ENCODE measurements at regions not wholly inside any gene's neighbourhood (a gene's known extent, or its start where the extent isn't known, plus 50 kb on each side); places are given as distances from the start of the nearest gene placed in this dataset.

DNA sequence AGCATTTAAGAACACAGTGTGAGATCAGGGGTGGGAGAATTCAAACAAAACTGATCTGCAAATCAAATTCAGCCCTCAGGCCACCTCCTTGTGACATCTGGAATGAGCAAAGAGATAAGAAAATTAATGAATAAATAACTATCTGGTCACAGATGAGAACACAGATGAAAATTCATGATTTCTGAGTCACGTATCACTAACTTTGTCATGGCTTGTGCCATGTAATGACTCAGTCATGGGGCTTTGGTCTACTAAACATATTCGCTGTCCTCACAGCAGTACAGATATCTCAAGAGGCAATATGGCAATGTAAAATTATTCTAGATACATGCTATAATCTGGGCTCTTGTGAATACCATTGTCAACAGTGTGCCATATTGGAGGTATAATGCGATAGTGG is 274.4 kb downstream of the MAN2A1 start:
- Histone ChIP-seq H3K27me3 (ENCODE audit: insufficient read depth, low read length) (no peaks in the 10 kb centered on the region), H3T11ph (ENCODE audit: low read length) (no peak overlapping the region), H2BK20ac (ENCODE audit: low read depth, low read length, poor library complexity, severe bottlenecking) (no peak overlapping the region), H2BK5ac (ENCODE audit: insufficient read length, low read length) (no peak overlapping the region), H3K79me1 (ENCODE audit: insufficient read depth, low read depth, low read length, poor library complexity, severe bottlenecking) (no peaks in the 10 kb centered on the region), H3K27ac (ENCODE audit: insufficient read length, low read depth, low read length) (no peak overlapping the region), H4K91ac (ENCODE audit: insufficient read length, low read depth, low read length) (no peak overlapping the region), H3K9ac (ENCODE audit: extremely low read depth, insufficient read length, low read length) (no peak overlapping the region), H4K20me1 (ENCODE audit: control insufficient read depth, insufficient read depth, insufficient read length) (no peaks in the 10 kb centered on the region), H3K23me2 (ENCODE audit: insufficient read length, low read depth, low read length, poor library complexity, severe bottlenecking) (no peaks in the 10 kb centered on the region), H3K4me2 (ENCODE audit: insufficient read depth, insufficient read length, low read length) (no peak overlapping the region), H2BK120ac (ENCODE audit: low read depth, low read length, poor library complexity, severe bottlenecking) (no peak overlapping the region), H3K4ac (ENCODE audit: low read depth, low read length) (no peak overlapping the region), H3K23ac (ENCODE audit: insufficient read length, low read depth, low read length) (no peak overlapping the region), H2BK15ac (ENCODE audit: low read depth, low read length) (no peak overlapping the region), H2AFZ (ENCODE audit: low read length) (no peak overlapping the region), H3K79me2 (ENCODE audit: insufficient read depth, low read length) (no peaks in the 10 kb centered on the region), H4K8ac (replicated peaks; ENCODE audit: insufficient read length, low read depth, low read length) (no peak overlapping the region), H3K9me3 (ENCODE audit: control insufficient read depth, low read depth, low read length) (no peaks in the 10 kb centered on the region), H2AK5ac (ENCODE audit: insufficient read length, low read length) (no peak overlapping the region), H3K18ac (ENCODE audit: insufficient read length, low read depth, low read length) (no peak overlapping the region), H3K14ac (ENCODE audit: insufficient read depth, low read length) (no peak overlapping the region), H4K5ac (ENCODE audit: insufficient read length, low read depth, low read length) (no peak overlapping the region), H2BK12ac (ENCODE audit: insufficient read length, low read depth, low read length) (no peak overlapping the region), H3K4me1 (ENCODE audit: insufficient read depth, low read length) (no peaks in the 10 kb centered on the region), H3K56ac (ENCODE audit: insufficient read length, low read depth, low read length) (no peak overlapping the region)
- TF ChIP-seq CTCF (conservative IDR thresholded peaks at IDR 0.05), result no peak
- H3K4me1 Mint-ChIP-seq, result no peaks in the 10 kb centered on the region
- no peak overlapping the region for H3K4me3 Mint-ChIP-seq
- H3K27me3 Mint-ChIP-seq (ENCODE audit: low read depth), result no peaks in the 10 kb centered on the region
- no peaks in the 10 kb centered on the region for H3K9me3 Mint-ChIP-seq
- no peak for DNase-seq
- no CpG with 5 or more reads among the region's 3 CpGs for WGBS (ENCODE audit: extremely low coverage, insufficient read length, low lambda C conversion rate)
- no peak overlapping the region for H3K27ac Mint-ChIP-seq
- H3K36me3 Mint-ChIP-seq (ENCODE audit: insufficient read depth in 1 of 3, low read depth in 3 of 3), result no peaks in the 10 kb centered on the region

All from H9 (cell line).